OCI-LY7 (cell line): ENCODE measurements at regions not wholly inside any gene's neighbourhood (a gene's known extent, or its start where the extent isn't known, plus 50 kb on each side); places are given as distances from the start of the nearest gene placed in this dataset.
"Not testable (repeated sequence)": the region's sequence is repeated elsewhere in the genome, so short reads cannot be mapped to it uniquely, and the experiment has no call there.

Source experiments
- EZH2phosphoT487 ChIP-seq: fragments of 200-600 bp; sonication (generic); IDR thresholded peaks from 2 replicates; pipeline ENCODE4 v1.6.1; 2018; ENCODE audit warnings: low read depth, borderline replicate concordance, mild to moderate bottlenecking, mixed run types, antibody characterized with exemption, low read length, moderate library complexity, mixed read lengths
- TF ChIP-seq, protein P1 (sequence below): fragments of 200-600 bp; sonication (generic); conservative IDR thresholded peaks from 2 replicates; pipeline ENCODE4 v1.5.1; 2014; ENCODE audit warnings: mild to moderate bottlenecking, antibody characterized with exemption, low read length, moderate library complexity, mixed read lengths

DNA sequence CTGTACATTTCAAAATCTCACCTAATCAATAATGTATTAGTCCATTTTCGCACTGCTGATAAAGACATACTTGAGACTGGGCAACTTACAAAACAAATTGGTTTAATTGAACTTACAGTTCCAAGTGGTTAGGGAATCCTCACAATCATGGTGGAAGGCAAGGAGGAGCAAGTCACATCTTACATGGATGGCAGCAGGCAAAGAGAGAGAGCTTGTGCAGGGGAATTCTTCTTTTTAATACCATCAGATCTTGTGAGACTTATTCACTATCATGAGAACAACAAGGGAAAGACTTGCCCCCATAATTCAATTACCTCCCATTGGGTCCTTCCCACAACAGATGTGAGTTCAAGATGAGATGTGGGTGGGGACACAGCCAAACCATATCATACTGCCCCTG, 126.4 kb downstream of the TPR start:
- TF ChIP-seq, protein P1, sequence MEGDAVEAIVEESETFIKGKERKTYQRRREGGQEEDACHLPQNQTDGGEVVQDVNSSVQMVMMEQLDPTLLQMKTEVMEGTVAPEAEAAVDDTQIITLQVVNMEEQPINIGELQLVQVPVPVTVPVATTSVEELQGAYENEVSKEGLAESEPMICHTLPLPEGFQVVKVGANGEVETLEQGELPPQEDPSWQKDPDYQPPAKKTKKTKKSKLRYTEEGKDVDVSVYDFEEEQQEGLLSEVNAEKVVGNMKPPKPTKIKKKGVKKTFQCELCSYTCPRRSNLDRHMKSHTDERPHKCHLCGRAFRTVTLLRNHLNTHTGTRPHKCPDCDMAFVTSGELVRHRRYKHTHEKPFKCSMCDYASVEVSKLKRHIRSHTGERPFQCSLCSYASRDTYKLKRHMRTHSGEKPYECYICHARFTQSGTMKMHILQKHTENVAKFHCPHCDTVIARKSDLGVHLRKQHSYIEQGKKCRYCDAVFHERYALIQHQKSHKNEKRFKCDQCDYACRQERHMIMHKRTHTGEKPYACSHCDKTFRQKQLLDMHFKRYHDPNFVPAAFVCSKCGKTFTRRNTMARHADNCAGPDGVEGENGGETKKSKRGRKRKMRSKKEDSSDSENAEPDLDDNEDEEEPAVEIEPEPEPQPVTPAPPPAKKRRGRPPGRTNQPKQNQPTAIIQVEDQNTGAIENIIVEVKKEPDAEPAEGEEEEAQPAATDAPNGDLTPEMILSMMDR = not testable (repeated sequence)
- not testable (repeated sequence) for TF ChIP-seq EZH2phosphoT487
